ENCODE measurements at regions not wholly inside any gene's neighbourhood (a gene's known extent, or its start where the extent isn't known, plus 50 kb on each side); places are given as distances from the start of the nearest gene placed in this dataset.

GRCh38 chr1:47555841-47556560 is 118.2 kb downstream of the FOXD2 start:
- no peaks in the 10 kb centered on the region for H3K79me2 ChIP-seq (ENCODE audit: insufficient read depth, low read length)
- no peak overlapping the region; the same call in 1 of the 2 replicates for H3K14ac ChIP-seq (ENCODE audit: insufficient read depth, low read length)
- no peak overlapping the region for H3K9ac ChIP-seq (ENCODE audit: extremely low read depth, insufficient read length, low read length)
- no peak overlapping the region for H3K18ac ChIP-seq (ENCODE audit: insufficient read length, low read depth, low read length)
- peaks cover 12 to 16% of the 10 kb centered on the region in 2 experiments for H3K4me1 Mint-ChIP-seq
- H3K27ac Mint-ChIP-seq = peak overlapping the region in 1 of 3 experiments; percentile 60; a peak in 1 of 7 replicates
- no peak overlapping the region for H2BK20ac ChIP-seq (ENCODE audit: low read depth, low read length, poor library complexity, severe bottlenecking)
- no peak overlapping the region for H4K5ac ChIP-seq (ENCODE audit: insufficient read length, low read depth, low read length)
- H4K8ac ChIP-seq (replicated peaks; ENCODE audit: insufficient read length, low read depth, low read length) = no peak overlapping the region
- H3K4me1 ChIP-seq (ENCODE audit: insufficient read depth, low read length) = no peaks in the 10 kb centered on the region
- no peak overlapping the region for H3K4me3 Mint-ChIP-seq
- no peaks in the 10 kb centered on the region for H3K9me3 ChIP-seq (ENCODE audit: control insufficient read depth, low read depth, low read length)
- H3K4me2 ChIP-seq (ENCODE audit: insufficient read depth, insufficient read length, low read length) = no peak overlapping the region
- no peak overlapping the region for H3K27ac ChIP-seq (ENCODE audit: insufficient read length, low read depth, low read length)
- H4K20me1 ChIP-seq (ENCODE audit: control insufficient read depth, insufficient read depth, insufficient read length) = no peaks in the 10 kb centered on the region
- no peak overlapping the region for H2BK5ac ChIP-seq (ENCODE audit: insufficient read length, low read length)
- TF ChIP-seq CTCF (conservative IDR thresholded peaks at IDR 0.05) = no peak
- no peaks in the 10 kb centered on the region for H3K23me2 ChIP-seq (ENCODE audit: insufficient read length, low read depth, low read length, poor library complexity, severe bottlenecking)
- no peaks in the 10 kb centered on the region for H3K27me3 ChIP-seq (ENCODE audit: insufficient read depth, low read length)
- H2BK120ac ChIP-seq (ENCODE audit: low read depth, low read length, poor library complexity, severe bottlenecking) = no peak overlapping the region
- no peak overlapping the region for H3K56ac ChIP-seq (ENCODE audit: insufficient read length, low read depth, low read length)
- no peak overlapping the region for H3K23ac ChIP-seq (ENCODE audit: insufficient read length, low read depth, low read length)
- no peaks in the 10 kb centered on the region for H3K9me3 Mint-ChIP-seq
- no peak overlapping the region for H2BK12ac ChIP-seq (ENCODE audit: insufficient read length, low read depth, low read length)
- peaks cover 27% of the 10 kb centered on the region for H3K27me3 Mint-ChIP-seq (ENCODE audit: low read depth)
- H2AK5ac ChIP-seq (ENCODE audit: insufficient read length, low read length) = no peak overlapping the region
- H3T11ph ChIP-seq (ENCODE audit: low read length) = no peak overlapping the region
- no peak overlapping the region for H2BK15ac ChIP-seq (ENCODE audit: low read depth, low read length)
- no peak for DNase-seq
- no CpG with 5 or more reads among the region's 24 CpGs for WGBS (ENCODE audit: extremely low coverage, insufficient read length, low lambda C conversion rate)
- no peak overlapping the region for H4K91ac ChIP-seq (ENCODE audit: insufficient read length, low read depth, low read length)
- no peak overlapping the region for H2AFZ ChIP-seq (ENCODE audit: low read length)
- H3K4ac ChIP-seq (ENCODE audit: low read depth, low read length) = no peak overlapping the region
- no peaks in the 10 kb centered on the region for H3K36me3 Mint-ChIP-seq (ENCODE audit: insufficient read depth in 1 of 3, low read depth in 3 of 3)
- H3K79me1 ChIP-seq (ENCODE audit: insufficient read depth, low read depth, low read length, poor library complexity, severe bottlenecking) = no peaks in the 10 kb centered on the region

Measured in H9 (cell line).